ENCODE measurements at regions not wholly inside any gene's neighbourhood (a gene's known extent, or its start where the extent isn't known, plus 50 kb on each side); places are given as distances from the start of the nearest gene placed in this dataset.

DNA sequence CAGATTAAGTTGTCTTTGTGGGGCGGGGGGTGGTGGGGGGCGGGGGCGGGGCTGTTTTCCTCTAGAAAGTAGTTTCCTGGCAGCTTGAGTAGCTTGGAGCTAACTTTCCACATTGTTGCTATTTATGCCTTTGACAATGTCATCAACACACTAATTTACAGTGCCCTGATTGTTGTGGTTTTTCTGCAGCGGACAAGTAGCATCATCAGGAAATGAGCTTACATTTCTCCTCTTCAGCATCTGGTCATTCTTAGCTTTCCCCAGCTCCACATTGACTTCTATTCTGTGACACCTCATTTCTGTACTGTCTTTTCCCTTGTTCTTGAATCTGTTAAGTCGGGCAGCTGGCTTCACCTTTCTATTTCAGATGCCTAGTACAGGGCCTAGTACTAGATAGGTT lies 112.3 kb upstream of the RAD23B start:
- no peak for DNase-seq

DNA sequence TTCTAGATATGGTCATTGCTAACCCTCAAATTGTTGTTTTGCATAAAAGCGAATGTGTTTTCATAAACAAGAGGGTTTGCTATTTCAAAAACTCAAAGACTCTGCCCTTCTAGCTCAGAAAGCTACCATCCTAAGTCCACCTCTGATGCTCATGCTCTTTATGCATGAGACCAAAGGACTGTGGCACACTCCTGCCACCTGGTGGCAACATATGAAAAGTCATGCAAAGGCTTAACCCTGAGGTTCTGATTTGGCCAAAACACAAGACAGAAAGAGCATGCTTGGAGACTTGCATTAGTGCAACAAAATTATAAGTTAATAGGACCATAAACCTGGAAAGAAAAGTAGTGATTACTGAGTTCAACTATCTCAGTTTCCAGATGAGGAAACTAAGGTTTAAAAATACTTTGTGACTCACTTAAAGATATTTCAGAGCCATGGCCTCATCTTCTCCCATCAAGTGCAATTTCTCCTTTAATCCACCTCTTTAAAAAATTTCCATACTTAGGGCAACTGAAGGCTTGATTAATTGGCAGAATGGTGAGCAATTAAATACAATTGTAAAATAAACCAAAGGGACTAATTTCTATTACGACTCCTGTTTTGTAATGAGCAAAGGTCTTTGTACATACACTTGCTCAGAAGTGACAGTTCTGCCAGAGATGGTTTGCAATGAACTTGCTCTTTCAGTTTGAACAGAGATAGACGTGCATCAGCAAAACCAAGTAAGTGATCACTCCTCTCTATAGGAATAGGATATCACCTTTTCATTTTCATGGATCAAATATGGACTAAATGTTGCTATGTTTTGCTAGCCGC lies 110.7 kb upstream of the RAD23B start:
- peak; percentile 32 for DNase-seq

DNA sequence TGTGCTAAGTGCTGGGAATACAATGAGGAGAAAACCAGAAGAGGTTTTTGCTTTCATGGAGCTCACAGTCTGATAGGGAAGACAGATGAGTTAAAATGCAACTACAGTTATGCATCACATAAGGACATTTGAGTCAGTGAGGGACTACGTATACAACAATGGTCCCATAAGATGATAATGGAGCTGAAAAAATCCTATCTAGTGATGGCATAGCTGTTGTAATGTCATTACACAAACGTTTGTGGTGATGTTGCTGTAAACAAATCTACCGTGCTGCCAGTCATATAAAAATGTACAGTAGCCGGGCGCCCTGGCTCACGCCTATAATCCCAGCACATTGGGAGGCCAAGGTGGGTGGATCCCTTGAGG lies 110.1 kb upstream of the RAD23B start:
- no peak for DNase-seq

DNA sequence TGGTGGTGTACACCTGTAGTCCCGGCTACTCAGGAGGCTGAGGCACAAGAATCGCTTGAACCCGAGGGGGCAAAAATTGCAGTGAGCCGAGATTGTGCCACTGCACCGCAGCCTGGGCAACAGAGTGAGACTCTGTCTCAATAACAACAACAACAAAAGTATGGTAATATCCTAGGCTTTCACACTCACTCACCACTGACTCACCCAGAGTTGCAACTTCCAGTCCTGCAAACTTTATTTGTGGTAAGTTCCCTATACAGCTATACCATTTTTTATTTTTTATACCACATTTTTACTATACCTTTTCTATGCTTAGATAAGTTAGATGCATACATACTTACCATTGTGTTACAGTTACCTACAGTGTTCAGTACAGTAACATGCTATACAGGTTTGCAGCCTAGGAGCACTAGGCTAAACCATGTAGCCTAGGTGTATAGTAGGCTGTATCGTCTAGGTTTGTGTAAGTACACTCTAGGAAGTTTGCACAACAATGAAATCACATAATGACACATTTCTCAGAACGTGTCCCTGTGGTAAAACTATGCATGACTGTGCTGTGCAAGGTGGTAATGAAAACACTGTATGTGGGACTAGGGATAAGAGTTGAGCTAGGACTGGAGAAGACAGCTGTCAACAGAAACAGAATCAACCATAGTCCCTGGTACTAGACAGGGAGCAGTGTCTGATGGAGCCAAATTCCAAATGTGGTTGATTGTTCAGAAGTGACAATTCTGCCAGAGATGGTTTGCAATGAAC lies 109.5 kb upstream of the RAD23B start:
- no peak for DNase-seq

DNA sequence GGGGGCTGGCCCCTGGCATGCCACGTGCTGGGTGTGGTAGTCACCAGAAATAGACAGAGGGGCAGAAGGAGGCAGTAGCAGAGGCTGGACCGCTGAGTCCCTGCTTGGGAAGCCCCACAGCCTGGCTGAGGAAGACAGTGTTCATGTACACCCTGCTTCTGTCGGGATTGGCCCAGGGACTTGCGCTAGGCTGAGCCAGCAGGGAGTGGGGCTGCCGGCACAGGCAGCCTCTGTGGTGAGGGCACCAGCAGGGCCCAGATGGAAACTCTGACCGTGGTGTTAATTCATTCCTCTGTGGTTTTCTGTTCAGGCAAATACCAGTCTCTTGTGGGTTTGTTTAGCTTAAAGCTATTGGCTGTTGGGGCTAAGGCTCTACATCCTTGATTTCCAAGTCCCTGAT lies 108.6 kb upstream of the RAD23B start:
- no peak for DNase-seq

- no peak for DNase-seq
Measured at GRCh38 chr9:107175041-107175440, 108.0 kb upstream of the RAD23B start.

GRCh38 chr9:107175816-107176435 lies 107.2 kb upstream of the RAD23B start:
- DNase-seq = no peak

GRCh38 chr9:107176436-107177151 lies 106.5 kb upstream of the RAD23B start:
- DNase-seq = no peak

- DNase-seq = no peak
Measured at GRCh38 chr9:107177243-107177839, 105.7 kb upstream of the RAD23B start.

- no peak for DNase-seq
Measured at GRCh38 chr9:107177857-107178256, 105.2 kb upstream of the RAD23B start.

GRCh38 chr9:107178293-107178692 lies 104.8 kb upstream of the RAD23B start:
- DNase-seq = no peak

- DNase-seq = no peak
Measured at GRCh38 chr9:107180206-107180605, 102.9 kb upstream of the RAD23B start.

DNA sequence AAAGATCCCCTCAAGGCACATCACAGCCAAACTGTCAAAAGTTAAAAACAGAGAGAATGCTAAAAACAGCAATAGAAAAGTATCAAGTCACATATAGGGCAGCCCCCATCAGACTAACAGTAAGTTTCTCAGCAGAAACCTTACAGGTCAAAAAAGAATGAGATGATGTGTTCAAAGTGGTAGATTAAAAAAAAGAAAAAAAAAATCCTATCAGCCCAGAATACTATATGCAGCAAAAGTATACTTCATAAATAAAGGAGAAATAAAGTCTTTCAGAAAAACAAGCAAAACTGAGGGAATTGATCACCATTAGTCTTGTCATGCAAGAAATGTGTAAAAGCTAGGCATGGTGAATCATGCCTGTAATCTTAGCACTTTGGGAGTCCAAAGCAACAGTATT lies 99.9 kb upstream of the RAD23B start:
- DNase-seq = no peak

- no peak for DNase-seq
Measured at GRCh38 chr9:107188376-107188775, 94.7 kb upstream of the RAD23B start.

DNA sequence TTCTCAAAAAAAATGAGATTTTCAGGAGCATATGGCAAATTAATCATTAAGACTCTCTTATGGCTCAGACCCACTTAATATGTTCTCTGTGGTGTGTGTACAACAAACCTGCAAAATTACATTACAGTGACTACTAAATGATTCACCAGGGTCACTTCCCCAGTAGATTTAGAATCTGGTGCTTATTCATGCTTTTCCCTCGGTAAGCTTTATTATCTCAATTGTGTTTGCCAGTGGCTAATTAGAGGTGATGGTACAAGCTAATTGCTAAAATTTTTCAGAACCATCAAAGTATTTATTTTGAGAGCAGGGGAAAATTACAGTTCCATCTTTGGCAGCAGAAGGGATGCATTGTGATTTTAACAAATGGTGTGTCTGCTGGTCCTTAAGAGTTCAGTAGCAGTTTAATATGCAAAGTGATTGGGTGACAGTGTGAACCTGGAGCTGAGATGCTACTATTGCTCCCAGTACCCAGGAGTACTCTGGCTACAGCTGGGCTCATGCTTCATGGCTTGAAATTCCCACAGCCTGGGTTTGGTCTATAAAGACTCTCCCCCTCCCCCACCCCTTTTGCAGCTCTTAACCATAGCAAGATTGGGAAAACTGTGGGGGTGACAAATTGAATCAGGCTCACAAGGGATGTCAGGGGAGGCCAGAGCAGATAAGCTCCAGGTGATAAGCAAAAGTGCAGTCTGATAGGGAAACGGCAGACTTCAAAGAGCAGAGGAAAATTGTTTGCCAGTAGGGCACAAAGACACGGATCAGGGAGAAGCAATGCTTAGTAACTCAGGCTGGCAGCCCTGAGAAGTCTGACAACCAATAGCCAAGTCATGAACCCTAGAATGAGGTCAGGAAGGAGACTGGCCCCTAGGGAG lies 92.8 kb upstream of the RAD23B start:
- no peak for DNase-seq

GRCh38 chr9:107190936-107191290 lies 92.2 kb upstream of the RAD23B start:
- DNase-seq = no peak

- DNase-seq = no peak
Measured at GRCh38 chr9:107193251-107193650, 89.8 kb upstream of the RAD23B start.

GRCh38 chr9:107198718-107199117 lies 84.4 kb upstream of the RAD23B start:
- DNase-seq = no peak

- no peak for DNase-seq
Measured at GRCh38 chr9:107208121-107208520, 75.0 kb upstream of the RAD23B start.

GRCh38 chr9:107210775-107211174 lies 72.3 kb upstream of the RAD23B start:
- DNase-seq = no peak

DNA sequence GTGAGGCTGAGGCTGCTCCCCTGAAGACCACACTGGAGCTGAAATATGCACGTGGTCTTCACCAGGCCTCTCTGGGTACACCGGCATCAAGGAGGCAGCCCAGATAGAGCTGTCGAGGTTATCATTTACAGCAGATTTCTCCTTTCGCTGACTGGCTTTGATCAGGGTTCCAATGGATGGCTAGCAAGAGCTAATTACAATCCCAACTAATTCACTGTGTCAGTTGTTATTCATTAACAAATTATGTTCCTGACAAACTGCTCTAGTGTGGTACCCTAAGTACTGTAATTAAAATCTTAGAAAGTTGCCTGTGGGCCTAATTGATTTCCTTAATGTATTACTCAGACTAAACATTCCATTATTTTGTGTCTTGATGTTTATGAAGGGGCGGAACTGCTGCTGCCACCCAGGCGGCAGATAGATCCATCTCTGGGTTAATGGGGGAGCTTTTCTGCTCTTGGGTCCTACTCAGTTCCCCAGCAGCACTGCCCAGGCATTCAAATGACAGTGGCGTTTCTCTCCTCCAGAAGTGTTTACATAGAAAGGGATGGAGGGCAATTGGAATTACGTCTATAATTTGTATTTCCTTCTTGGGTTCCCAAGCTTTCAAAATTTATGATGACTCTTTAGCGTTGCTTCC lies 71.7 kb upstream of the RAD23B start:
- no peak for DNase-seq

Data from right kidney (tissue), 1 donor.